OCI-LY1 (cell line): ENCODE measurements at regions not wholly inside any gene's neighbourhood (a gene's known extent, or its start where the extent isn't known, plus 50 kb on each side); places are given as distances from the start of the nearest gene placed in this dataset.
"Not testable (repeated sequence)": the region's sequence is repeated elsewhere in the genome, so short reads cannot be mapped to it uniquely, and the experiment has no call there.

Experiments
- H2AFZ ChIP-seq: fragments of 200-600 bp; sonication (generic), shearing (Covaris generic); 2 replicates; pipeline ENCODE4 v1.6.0; 2014; ENCODE audit warnings: antibody characterized with exemption, mild to moderate bottlenecking, low read length
- H3F3A ChIP-seq: fragments of 200-600 bp; sonication (generic), shearing (Covaris generic); 2 replicates; pipeline ENCODE4 v1.6.0; 2014; ENCODE audit warnings: mild to moderate bottlenecking, antibody characterized with exemption, low read length, moderate library complexity; ENCODE audit not compliant: insufficient read depth
- H3K27ac ChIP-seq: fragments of 200-600 bp; sonication (generic); 2 replicates; pipeline ENCODE4 v1.5.1; 2014; ENCODE audit warnings: low read length, mixed run types, mild to moderate bottlenecking, low read depth; ENCODE audit not compliant: poor library complexity, severe bottlenecking
- H3K27me3 ChIP-seq: fragments of 200-600 bp; sonication (generic); 2 replicates; pipeline ENCODE4 v1.6.0; 2014; ENCODE audit warnings: antibody characterized with exemption, mild to moderate bottlenecking, low read length, moderate library complexity; ENCODE audit not compliant: insufficient read depth
- H3K36me3 ChIP-seq: fragments of 200-600 bp; sonication (generic); 2 replicates; pipeline ENCODE4 v1.6.1; 2014; ENCODE audit warnings: mild to moderate bottlenecking, antibody characterized with exemption, low read length, moderate library complexity, mixed read lengths; ENCODE audit not compliant: insufficient read depth
- H3K4me1 ChIP-seq: fragments of 200-600 bp; sonication (generic); 2 replicates; pipeline ENCODE4 v1.5.1; 2014; ENCODE audit warnings: mild to moderate bottlenecking, low read length, moderate library complexity; ENCODE audit not compliant: insufficient read depth, severe bottlenecking
- H3K4me2 ChIP-seq: fragments of 200-600 bp; sonication (generic), shearing (Covaris generic); 2 replicates; pipeline ENCODE4 v1.6.1; 2014; ENCODE audit warnings: low read length
- H3K4me3 ChIP-seq: fragments of 200-600 bp; sonication (generic); 2 replicates; pipeline ENCODE4 v1.5.1; 2014; ENCODE audit warnings: low read length, low read depth, mild to moderate bottlenecking, mixed read lengths; ENCODE audit not compliant: poor library complexity, severe bottlenecking
- H3K79me2 ChIP-seq: fragments of 200-600 bp; shearing (Covaris generic); 2 replicates; pipeline ENCODE4 v1.6.1; 2016; ENCODE audit warnings: mixed run types, low read length, mixed read lengths; ENCODE audit not compliant: insufficient read depth
- H3K9ac ChIP-seq: fragments of 200-600 bp; sonication (generic), shearing (Covaris generic); 2 replicates; pipeline ENCODE4 v1.6.1; 2014; ENCODE audit warnings: mild to moderate bottlenecking, low read length, mixed read lengths
- H3K9me2 ChIP-seq: fragments of 200-600 bp; sonication (generic), shearing (Covaris generic); 2 replicates; pipeline ENCODE4 v1.6.1; 2014; ENCODE audit warnings: low read depth, mild to moderate bottlenecking, low read length, mixed read lengths
- H3K9me3 ChIP-seq: fragments of 200-600 bp; shearing (Covaris generic); 2 replicates; pipeline ENCODE4 v1.6.1; 2014; ENCODE audit warnings: low read length, mixed read lengths
- H4K20me1 ChIP-seq: fragments of 200-600 bp; sonication (generic), shearing (Covaris generic); 2 replicates; pipeline ENCODE4 v1.6.0; 2016; ENCODE audit warnings: mild to moderate bottlenecking, low read length; ENCODE audit not compliant: insufficient read depth

DNA sequence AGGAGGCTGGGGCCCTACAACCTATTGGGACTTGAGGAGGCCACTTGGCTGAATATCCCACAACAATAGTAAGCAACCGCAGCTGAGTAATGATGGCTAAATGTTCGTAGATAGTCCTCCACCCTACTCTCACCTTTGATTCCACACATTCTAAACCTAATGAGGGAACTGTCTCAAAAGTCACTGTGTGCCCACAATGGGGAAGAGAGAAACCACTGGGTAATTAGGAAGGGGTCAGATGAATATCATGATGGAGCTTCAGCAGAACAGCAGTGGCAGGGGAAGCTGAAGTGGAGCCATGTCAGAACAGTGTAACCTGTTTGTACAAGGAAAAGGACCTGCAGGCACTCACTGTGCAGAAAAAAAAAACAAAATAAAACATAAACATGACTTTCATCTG lies 81.4 kb upstream of the POMZP3 start:
- H3F3A ChIP-seq, H3K9me2 ChIP-seq, H3K27me3 ChIP-seq, H3K9me3 ChIP-seq, H3K4me1 ChIP-seq, H4K20me1 ChIP-seq, H3K4me2 ChIP-seq, H3K4me3 ChIP-seq, H3K9ac ChIP-seq, H2AFZ ChIP-seq, H3K79me2 ChIP-seq, H3K36me3 ChIP-seq, H3K27ac ChIP-seq: not testable (repeated sequence)

DNA sequence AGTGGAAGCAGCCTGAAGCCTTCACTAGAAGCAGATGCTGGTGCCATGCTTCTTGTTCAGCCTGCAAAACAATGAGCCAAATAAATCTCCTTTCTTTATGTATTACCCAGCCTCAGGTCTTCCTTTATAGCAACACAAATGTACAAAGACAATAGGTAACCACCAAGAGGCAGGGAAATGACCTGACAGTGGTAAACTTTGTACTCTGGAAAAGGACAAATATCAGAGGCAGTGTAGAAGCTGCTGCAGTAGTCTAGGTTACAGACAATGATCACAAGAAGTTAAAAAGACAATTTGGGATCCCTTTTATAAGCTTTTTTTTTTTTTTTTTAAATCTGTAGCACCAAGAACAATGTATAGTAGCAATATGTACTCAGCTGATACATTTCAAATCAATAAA lies 76.7 kb upstream of the POMZP3 start:
- not testable (repeated sequence) for H3K9me2 ChIP-seq, H3K79me2 ChIP-seq, H2AFZ ChIP-seq, H3K9me3 ChIP-seq, H3K27ac ChIP-seq, H3K27me3 ChIP-seq, H3K4me2 ChIP-seq, H3K9ac ChIP-seq, H3K36me3 ChIP-seq, H3K4me3 ChIP-seq, H3F3A ChIP-seq, H4K20me1 ChIP-seq, H3K4me1 ChIP-seq

DNA sequence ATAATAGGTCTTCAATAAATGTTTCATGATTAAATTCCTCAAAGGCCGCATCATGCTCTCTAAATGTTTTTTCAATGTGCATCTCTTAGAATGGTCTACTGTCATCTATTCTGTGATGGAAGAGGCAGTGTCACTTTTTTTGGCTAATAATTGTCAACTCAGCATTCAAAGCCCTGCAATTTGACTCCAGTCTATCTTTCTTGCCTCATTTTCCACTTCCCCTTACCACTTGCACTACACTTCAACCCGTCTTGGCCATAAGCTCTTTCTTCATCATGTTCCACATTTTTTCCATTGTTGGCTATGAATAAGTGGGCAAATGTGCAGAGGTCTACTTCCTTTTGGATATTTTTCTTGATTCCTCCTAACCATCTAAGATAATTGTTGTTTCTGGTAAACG lies 59.2 kb upstream of the POMZP3 start:
- H3K9ac ChIP-seq, H3K9me2 ChIP-seq, H3F3A ChIP-seq, H3K79me2 ChIP-seq, H4K20me1 ChIP-seq, H3K27ac ChIP-seq, H3K9me3 ChIP-seq, H3K4me3 ChIP-seq, H3K36me3 ChIP-seq, H3K27me3 ChIP-seq, H3K4me1 ChIP-seq, H2AFZ ChIP-seq, H3K4me2 ChIP-seq: not testable (repeated sequence)

DNA sequence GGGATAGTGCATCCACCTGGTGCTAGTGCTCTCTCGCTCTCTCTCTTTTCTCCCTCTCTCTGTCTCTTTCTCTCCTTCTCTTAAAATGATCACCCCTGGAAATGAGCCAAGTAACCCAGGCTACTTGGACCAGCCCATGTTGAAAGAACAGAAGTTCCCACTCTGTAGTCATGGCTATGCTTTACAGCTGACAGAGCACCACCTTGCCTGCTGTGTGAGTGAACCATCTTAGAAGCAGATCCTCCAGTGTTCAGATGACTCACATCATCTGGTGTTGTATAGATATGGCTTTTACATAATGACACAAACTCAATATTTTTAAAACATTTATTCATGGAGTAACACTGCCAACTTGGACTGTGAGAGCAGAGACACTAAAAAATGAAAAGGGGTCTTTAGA lies 57.7 kb upstream of the POMZP3 start:
- H3K9me2 ChIP-seq, H3K36me3 ChIP-seq, H4K20me1 ChIP-seq, H3K9me3 ChIP-seq, H3K4me2 ChIP-seq, H3K9ac ChIP-seq, H3K27ac ChIP-seq, H3K4me1 ChIP-seq, H3K27me3 ChIP-seq, H3K4me3 ChIP-seq, H3F3A ChIP-seq, H3K79me2 ChIP-seq, H2AFZ ChIP-seq: not testable (repeated sequence)

DNA sequence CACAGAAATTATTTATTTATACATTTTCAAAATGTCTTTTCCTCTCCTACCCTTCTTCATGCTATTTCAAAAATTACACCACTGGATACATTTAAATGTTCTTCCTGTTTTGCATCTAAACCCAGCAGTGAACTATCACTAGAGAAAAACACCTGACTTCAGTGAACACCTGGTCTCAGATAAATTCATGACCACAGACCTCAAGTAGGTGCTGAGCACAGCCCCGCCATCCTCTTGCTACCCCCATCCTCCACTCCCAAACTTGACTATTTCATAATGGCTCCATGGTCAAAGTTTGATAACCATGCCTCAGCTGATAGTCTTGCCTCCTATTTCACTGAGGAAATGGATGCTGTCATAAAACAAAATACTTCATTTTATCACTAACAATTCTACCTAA lies 56.6 kb upstream of the POMZP3 start:
- H3F3A ChIP-seq, H3K4me2 ChIP-seq, H3K9me2 ChIP-seq, H3K27ac ChIP-seq, H3K79me2 ChIP-seq, H3K4me3 ChIP-seq, H2AFZ ChIP-seq, H3K27me3 ChIP-seq, H3K4me1 ChIP-seq, H3K9ac ChIP-seq, H3K36me3 ChIP-seq, H3K9me3 ChIP-seq, H4K20me1 ChIP-seq: not testable (repeated sequence)

DNA sequence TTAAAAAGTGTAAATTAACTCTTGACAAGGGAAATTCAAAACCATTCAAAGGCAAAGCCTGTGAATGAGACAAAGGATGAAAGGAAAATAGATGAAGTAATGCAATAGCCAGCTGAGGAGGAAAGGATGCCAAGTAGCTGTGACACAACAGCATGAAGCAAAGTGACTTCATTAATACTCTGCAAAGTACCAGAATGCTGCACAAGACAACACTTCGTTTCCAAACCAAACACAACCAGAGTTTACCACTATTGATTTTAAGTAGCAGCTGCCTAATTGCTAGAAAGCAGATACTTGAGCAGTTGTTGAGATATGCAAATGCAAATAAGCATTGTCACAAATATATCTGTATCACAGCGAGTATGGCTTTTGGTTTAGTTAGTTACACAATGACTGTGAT lies 54.7 kb upstream of the POMZP3 start:
- not testable (repeated sequence) for H3K27me3 ChIP-seq, H3K4me1 ChIP-seq, H3K9ac ChIP-seq, H3K4me2 ChIP-seq, H2AFZ ChIP-seq, H3F3A ChIP-seq, H4K20me1 ChIP-seq, H3K9me2 ChIP-seq, H3K4me3 ChIP-seq, H3K9me3 ChIP-seq, H3K27ac ChIP-seq, H3K36me3 ChIP-seq, H3K79me2 ChIP-seq

DNA sequence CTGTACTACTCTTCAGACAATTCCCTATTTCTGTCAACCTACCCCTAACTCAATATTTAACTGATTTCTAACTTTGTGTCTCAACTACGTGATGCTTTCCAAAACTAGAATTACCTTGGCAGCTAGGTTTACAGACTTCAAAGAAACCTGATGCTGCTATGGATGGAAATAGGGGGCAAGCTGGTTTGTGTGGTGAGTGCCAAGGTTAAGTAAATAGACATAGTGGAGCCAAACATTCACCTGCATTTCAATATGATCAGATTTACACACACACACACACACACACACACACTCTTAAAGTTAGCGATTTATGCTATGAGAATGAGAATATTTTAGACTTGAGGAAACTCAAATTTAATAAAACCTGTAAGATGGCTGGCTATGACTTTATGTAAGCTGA lies 52.1 kb upstream of the POMZP3 start:
- H3K9me3 ChIP-seq, H3K27me3 ChIP-seq, H3K27ac ChIP-seq, H3K36me3 ChIP-seq, H3K4me3 ChIP-seq, H2AFZ ChIP-seq, H3K9ac ChIP-seq, H3K9me2 ChIP-seq, H3K79me2 ChIP-seq, H3K4me1 ChIP-seq, H3F3A ChIP-seq, H3K4me2 ChIP-seq, H4K20me1 ChIP-seq: not testable (repeated sequence)

DNA sequence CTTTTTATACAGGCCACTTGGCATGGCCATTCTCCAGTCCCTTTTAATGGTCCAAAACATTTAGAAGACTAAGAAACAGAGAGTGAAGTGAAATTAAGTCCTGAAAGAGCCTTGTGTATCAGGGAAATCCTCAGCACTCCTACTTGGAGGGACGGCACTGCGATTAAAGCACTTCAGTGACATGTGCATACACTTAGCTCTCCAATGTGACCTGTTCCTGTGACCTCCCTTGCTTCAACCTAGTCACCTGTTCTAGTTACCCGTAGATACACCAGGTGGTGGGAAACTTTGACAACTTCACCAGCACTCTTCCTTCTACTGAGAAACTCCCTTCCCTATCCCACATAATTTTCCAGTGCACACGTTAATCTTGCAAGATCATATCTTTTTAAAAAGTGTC lies 51.4 kb upstream of the POMZP3 start:
- not testable (repeated sequence) for H4K20me1 ChIP-seq, H3K9ac ChIP-seq, H3K27ac ChIP-seq, H3K27me3 ChIP-seq, H3K9me3 ChIP-seq, H3K9me2 ChIP-seq, H3K4me1 ChIP-seq, H3K36me3 ChIP-seq, H3K4me3 ChIP-seq, H3K79me2 ChIP-seq, H2AFZ ChIP-seq, H3K4me2 ChIP-seq, H3F3A ChIP-seq
